Neural progenitor cell (in vitro differentiated cells): ENCODE measurements at regions not wholly inside any gene's neighbourhood (a gene's known extent, or its start where the extent isn't known, plus 50 kb on each side); places are given as distances from the start of the nearest gene placed in this dataset.

Source experiments
- DNase-seq: peaks from one replicate; pipeline ENCODE4 v3.0.0-alpha.2; 2016; ENCODE audit warnings: low spot score
- H2AFZ ChIP-seq: fragments of 200-600 bp; sonication (generic); replicated peaks from 2 replicates; pipeline ENCODE4 v1.6.1; 2016; ENCODE audit warnings: antibody characterized with exemption
- H3F3A ChIP-seq: fragments of 200-600 bp; sonication (generic); 2 replicates; pipeline ENCODE4 v1.6.1; 2016; ENCODE audit warnings: antibody characterized with exemption, low read depth
- H3K27ac ChIP-seq: fragments of 200-600 bp; sonication (generic); 2 replicates; pipeline ENCODE4 v1.5.1; 2016; ENCODE audit warnings: mild to moderate bottlenecking
- H3K27me3 ChIP-seq: fragments of 200-600 bp; sonication (generic); 2 replicates; pipeline ENCODE4 v1.6.1; 2016; ENCODE audit warnings: mild to moderate bottlenecking, moderate library complexity
- H3K36me3 ChIP-seq: fragments of 200-600 bp; sonication (generic); 2 replicates; pipeline ENCODE4 v1.5.1; 2016
- H3K4me1 ChIP-seq: fragments of 200-600 bp; sonication (generic); 2 replicates; pipeline ENCODE4 v1.6.1; 2016; ENCODE audit warnings: mixed run types
- H3K4me2 ChIP-seq: fragments of 200-600 bp; sonication (generic); 2 replicates; pipeline ENCODE4 v1.6.1; 2016
- H3K4me3 ChIP-seq: fragments of 200-600 bp; sonication (generic); 2 replicates; pipeline ENCODE4 v1.5.1; 2016
- H3K79me2 ChIP-seq: fragments of 200-600 bp; sonication (generic); 2 replicates; pipeline ENCODE4 v1.6.1; 2016; ENCODE audit warnings: low read depth
- H3K9ac ChIP-seq: fragments of 200-600 bp; sonication (generic); 2 replicates; pipeline ENCODE4 v1.6.1; 2016
- H3K9me3 ChIP-seq: fragments of 200-600 bp; sonication (generic); 2 replicates; pipeline ENCODE4 v1.5.1; 2016; ENCODE audit warnings: low read depth
- H4K20me1 ChIP-seq: fragments of 200-600 bp; sonication (generic); 2 replicates; pipeline ENCODE4 v1.6.1; 2016; ENCODE audit warnings: low read depth
- H3K27ac Mint-ChIP-seq: 3 replicates; pipeline ENCODE4 v1.8.0; 2021; ENCODE audit warnings: mixed read lengths
- H3K27me3 Mint-ChIP-seq: 2 replicates; pipeline ENCODE4 v1.8.0; 2022; ENCODE audit warnings: low read depth, mild to moderate bottlenecking, inconsistent platforms, moderate library complexity, mixed read lengths; ENCODE audit not compliant: insufficient read depth
- H3K36me3 Mint-ChIP-seq: 3 replicates; pipeline ENCODE4 v1.8.0; 2021; ENCODE audit warnings: mixed read lengths
- H3K4me1 Mint-ChIP-seq: 3 replicates; pipeline ENCODE4 v1.8.0; 2021; ENCODE audit warnings: mixed read lengths
- H3K4me3 Mint-ChIP-seq: 3 replicates; pipeline ENCODE4 v1.8.0; 2021; ENCODE audit warnings: mild to moderate bottlenecking, moderate library complexity, mixed read lengths
- H3K9me3 Mint-ChIP-seq: 3 replicates; pipeline ENCODE4 v1.8.0; 2020; ENCODE audit warnings: mixed read lengths
- CTCF ChIP-seq: fragments of 200-600 bp; sonication (generic); IDR thresholded peaks from 2 replicates; pipeline ENCODE4 v1.5.1; 2017; ENCODE audit warnings: antibody characterized with exemption, mild to moderate bottlenecking
- EZH2 ChIP-seq: fragments of 200-600 bp; sonication (generic); IDR thresholded peaks from 2 replicates; pipeline ENCODE4 v1.6.1; 2017; ENCODE audit warnings: antibody characterized with exemption, mild to moderate bottlenecking, moderate library complexity
- EZH2phosphoT487 ChIP-seq: fragments of 200-600 bp; sonication (generic); IDR thresholded peaks from 2 replicates; pipeline ENCODE4 v1.6.1; 2017; ENCODE audit warnings: antibody characterized with exemption

- Histone ChIP-seq H3K27me3 (no peaks in the 10 kb centered on the region), H3K79me2 (no peaks in the 10 kb centered on the region), H3K27ac (no peak overlapping the region), H2AFZ (no peak overlapping the region), H3F3A (no peaks in the 10 kb centered on the region), H3K4me2 (no peak overlapping the region), H3K4me1 (no peaks in the 10 kb centered on the region), H3K9me3 (no peaks in the 10 kb centered on the region), H3K9ac (no peak overlapping the region), H4K20me1 (no peaks in the 10 kb centered on the region), H3K36me3 (no peaks in the 10 kb centered on the region), H3K4me3 (no peak overlapping the region)
- DNase-seq = no peak
- H3K9me3 Mint-ChIP-seq = peaks cover 23% of the 10 kb centered on the region
- H3K36me3 Mint-ChIP-seq = no peaks in the 10 kb centered on the region
- no peaks in the 10 kb centered on the region for H3K4me1 Mint-ChIP-seq
- no peak overlapping the region for H3K4me3 Mint-ChIP-seq
- H3K27ac Mint-ChIP-seq = no peak overlapping the region
- H3K27me3 Mint-ChIP-seq = no peaks in the 10 kb centered on the region
- TF ChIP-seq EZH2 = no peak
- no peak for TF ChIP-seq CTCF
- TF ChIP-seq EZH2phosphoT487 = no peak
Measured at GRCh38 chr6:48691420-48691819, 580.4 kb upstream of the PTCHD4 start.

- Histone ChIP-seq H2AFZ (no peak overlapping the region), H3K27ac (no peak overlapping the region), H3K27me3 (no peaks in the 10 kb centered on the region), H3K4me3 (no peak overlapping the region), H3K36me3 (no peaks in the 10 kb centered on the region), H3F3A (no peaks in the 10 kb centered on the region), H3K4me2 (no peak overlapping the region), H3K9ac (no peak overlapping the region), H3K79me2 (no peaks in the 10 kb centered on the region), H4K20me1 (no peaks in the 10 kb centered on the region), H3K4me1 (no peaks in the 10 kb centered on the region), H3K9me3 (no peaks in the 10 kb centered on the region)
- TF ChIP-seq EZH2 (no peak), EZH2phosphoT487 (no peak), CTCF (no peak)
- DNase-seq = no peak
- peaks cover 18% of the 10 kb centered on the region for H3K9me3 Mint-ChIP-seq
- H3K4me3 Mint-ChIP-seq = no peak overlapping the region
- H3K36me3 Mint-ChIP-seq = no peaks in the 10 kb centered on the region
- H3K27me3 Mint-ChIP-seq = peaks cover 4% of the 10 kb centered on the region
- H3K4me1 Mint-ChIP-seq = no peaks in the 10 kb centered on the region
- H3K27ac Mint-ChIP-seq = no peak overlapping the region
Measured at GRCh38 chr6:48689498-48689897, 578.5 kb upstream of the PTCHD4 start.

GRCh38 chr6:48678390-48678789 is 567.4 kb upstream of the PTCHD4 start:
- H3K36me3 Mint-ChIP-seq = no peaks in the 10 kb centered on the region
- H3K79me2 ChIP-seq = no peaks in the 10 kb centered on the region
- TF ChIP-seq CTCF (no peak), EZH2phosphoT487 (no peak), EZH2 (no peak)
- no peak overlapping the region for H3K27ac ChIP-seq
- H3K9ac ChIP-seq = no peak overlapping the region
- H3K27me3 ChIP-seq = no peaks in the 10 kb centered on the region
- H3K4me2 ChIP-seq = no peak overlapping the region
- H3K9me3 Mint-ChIP-seq = no peaks in the 10 kb centered on the region
- no peaks in the 10 kb centered on the region for H3K4me1 ChIP-seq
- H3F3A ChIP-seq = no peaks in the 10 kb centered on the region
- no peaks in the 10 kb centered on the region for H3K4me1 Mint-ChIP-seq
- no peaks in the 10 kb centered on the region for H3K36me3 ChIP-seq
- no peaks in the 10 kb centered on the region for H3K27me3 Mint-ChIP-seq
- no peaks in the 10 kb centered on the region for H4K20me1 ChIP-seq
- no peak overlapping the region for H2AFZ ChIP-seq
- no peak overlapping the region for H3K27ac Mint-ChIP-seq
- no peak overlapping the region for H3K4me3 ChIP-seq
- H3K9me3 ChIP-seq = no peaks in the 10 kb centered on the region
- no peak for DNase-seq
- no peak overlapping the region for H3K4me3 Mint-ChIP-seq

GRCh38 chr6:48671505-48671904 is 560.5 kb upstream of the PTCHD4 start:
- Mint-ChIP-seq H3K4me3 (no peak overlapping the region), H3K9me3 (no peaks in the 10 kb centered on the region), H3K27me3 (no peaks in the 10 kb centered on the region), H3K36me3 (no peaks in the 10 kb centered on the region), H3K27ac (no peak overlapping the region), H3K4me1 (no peaks in the 10 kb centered on the region)
- Histone ChIP-seq H3K79me2 (no peaks in the 10 kb centered on the region), H3K27ac (no peak overlapping the region), H3K4me2 (no peak overlapping the region), H3K9ac (no peak overlapping the region), H3K27me3 (no peaks in the 10 kb centered on the region), H3F3A (no peaks in the 10 kb centered on the region), H3K4me1 (no peaks in the 10 kb centered on the region), H3K4me3 (no peak overlapping the region), H3K9me3 (no peaks in the 10 kb centered on the region), H4K20me1 (no peaks in the 10 kb centered on the region), H2AFZ (no peak overlapping the region), H3K36me3 (no peaks in the 10 kb centered on the region)
- no peak for TF ChIP-seq EZH2
- DNase-seq = no peak
